GM06990 (cell line): ENCODE measurements at regions not wholly inside any gene's neighbourhood (a gene's known extent, or its start where the extent isn't known, plus 50 kb on each side); places are given as distances from the start of the nearest gene placed in this dataset.

Source experiments
- DNase-seq: peaks from one replicate; pipeline ENCODE4 v3.0.0-alpha.2; 2011; ENCODE audit not compliant: insufficient read length; ENCODE audit errors: extremely low read depth
- H3K27me3 ChIP-seq: replicated peaks from 2 replicates; pipeline ENCODE4 v1.6.0; 2011; ENCODE audit warnings: low read length; ENCODE audit not compliant: control insufficient read depth, insufficient read depth
- H3K36me3 ChIP-seq: 2 replicates; pipeline ENCODE4 v1.5.1; 2011; ENCODE audit warnings: low read length; ENCODE audit not compliant: control insufficient read depth, insufficient read depth
- H3K4me3 ChIP-seq: replicated peaks from 2 replicates; pipeline ENCODE4 v1.5.1; 2011; ENCODE audit warnings: low read depth, mild to moderate bottlenecking, control low read depth, low read length
- TF ChIP-seq, protein P1 (sequence below): IDR thresholded peaks from 2 replicates; pipeline ENCODE4 v1.5.1; 2011; ENCODE audit warnings: low read length, control low read depth, mild to moderate bottlenecking, inconsistent platforms; ENCODE audit not compliant: insufficient read depth, poor library complexity, severe bottlenecking

DNA sequence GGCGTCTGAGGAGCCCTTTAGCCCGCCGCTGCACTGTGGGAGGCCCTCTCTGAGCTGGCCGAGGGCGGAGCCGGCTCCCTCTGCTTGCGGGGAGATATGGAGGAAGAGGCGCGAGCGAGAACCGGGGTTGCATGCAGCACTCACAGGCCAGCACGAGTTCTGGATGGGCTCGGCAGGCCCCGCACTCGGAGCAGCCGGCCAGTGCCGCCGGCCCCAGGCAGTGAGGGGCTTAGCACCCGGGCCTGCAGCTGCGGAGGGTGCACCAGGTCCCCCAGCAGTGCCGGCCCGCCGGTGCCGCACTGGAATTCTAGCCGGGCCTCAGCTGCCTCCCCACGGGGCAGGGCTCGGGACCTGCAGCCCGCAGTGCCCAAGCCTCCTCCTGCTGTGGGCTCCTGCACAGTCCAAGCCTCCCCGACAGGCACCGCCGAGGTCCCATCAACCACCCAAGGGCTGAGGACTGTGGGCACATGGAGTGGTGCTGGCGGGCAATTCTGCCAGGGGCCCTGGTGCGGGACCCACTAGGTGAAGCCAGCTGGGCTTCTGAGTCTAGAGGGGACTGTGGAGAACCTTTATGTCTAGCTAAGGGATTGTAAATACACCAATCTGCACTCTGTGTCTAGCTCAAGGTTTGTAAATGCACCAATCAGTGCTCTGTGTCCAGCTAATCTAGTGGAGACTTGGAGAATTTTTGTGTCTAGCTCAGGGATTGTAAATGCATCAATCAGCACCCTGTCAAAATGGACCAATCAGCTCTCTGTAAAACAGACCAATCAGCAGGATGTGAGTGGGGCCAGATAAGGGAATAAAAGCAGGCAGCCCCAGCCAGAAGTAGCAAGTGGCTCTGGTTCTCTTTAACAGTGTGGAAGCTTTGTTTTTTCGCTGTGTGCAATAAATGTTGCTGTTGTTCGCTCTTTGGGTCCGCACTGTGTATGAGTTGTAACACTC is 329.7 kb upstream of the JARID2 start:
- H3K4me3 ChIP-seq = no peak overlapping the region
- DNase-seq = no peak
- no peaks in the 10 kb centered on the region for H3K36me3 ChIP-seq
- H3K27me3 ChIP-seq = no peaks in the 10 kb centered on the region
- TF ChIP-seq, protein P1, sequence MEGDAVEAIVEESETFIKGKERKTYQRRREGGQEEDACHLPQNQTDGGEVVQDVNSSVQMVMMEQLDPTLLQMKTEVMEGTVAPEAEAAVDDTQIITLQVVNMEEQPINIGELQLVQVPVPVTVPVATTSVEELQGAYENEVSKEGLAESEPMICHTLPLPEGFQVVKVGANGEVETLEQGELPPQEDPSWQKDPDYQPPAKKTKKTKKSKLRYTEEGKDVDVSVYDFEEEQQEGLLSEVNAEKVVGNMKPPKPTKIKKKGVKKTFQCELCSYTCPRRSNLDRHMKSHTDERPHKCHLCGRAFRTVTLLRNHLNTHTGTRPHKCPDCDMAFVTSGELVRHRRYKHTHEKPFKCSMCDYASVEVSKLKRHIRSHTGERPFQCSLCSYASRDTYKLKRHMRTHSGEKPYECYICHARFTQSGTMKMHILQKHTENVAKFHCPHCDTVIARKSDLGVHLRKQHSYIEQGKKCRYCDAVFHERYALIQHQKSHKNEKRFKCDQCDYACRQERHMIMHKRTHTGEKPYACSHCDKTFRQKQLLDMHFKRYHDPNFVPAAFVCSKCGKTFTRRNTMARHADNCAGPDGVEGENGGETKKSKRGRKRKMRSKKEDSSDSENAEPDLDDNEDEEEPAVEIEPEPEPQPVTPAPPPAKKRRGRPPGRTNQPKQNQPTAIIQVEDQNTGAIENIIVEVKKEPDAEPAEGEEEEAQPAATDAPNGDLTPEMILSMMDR = no peak

DNA sequence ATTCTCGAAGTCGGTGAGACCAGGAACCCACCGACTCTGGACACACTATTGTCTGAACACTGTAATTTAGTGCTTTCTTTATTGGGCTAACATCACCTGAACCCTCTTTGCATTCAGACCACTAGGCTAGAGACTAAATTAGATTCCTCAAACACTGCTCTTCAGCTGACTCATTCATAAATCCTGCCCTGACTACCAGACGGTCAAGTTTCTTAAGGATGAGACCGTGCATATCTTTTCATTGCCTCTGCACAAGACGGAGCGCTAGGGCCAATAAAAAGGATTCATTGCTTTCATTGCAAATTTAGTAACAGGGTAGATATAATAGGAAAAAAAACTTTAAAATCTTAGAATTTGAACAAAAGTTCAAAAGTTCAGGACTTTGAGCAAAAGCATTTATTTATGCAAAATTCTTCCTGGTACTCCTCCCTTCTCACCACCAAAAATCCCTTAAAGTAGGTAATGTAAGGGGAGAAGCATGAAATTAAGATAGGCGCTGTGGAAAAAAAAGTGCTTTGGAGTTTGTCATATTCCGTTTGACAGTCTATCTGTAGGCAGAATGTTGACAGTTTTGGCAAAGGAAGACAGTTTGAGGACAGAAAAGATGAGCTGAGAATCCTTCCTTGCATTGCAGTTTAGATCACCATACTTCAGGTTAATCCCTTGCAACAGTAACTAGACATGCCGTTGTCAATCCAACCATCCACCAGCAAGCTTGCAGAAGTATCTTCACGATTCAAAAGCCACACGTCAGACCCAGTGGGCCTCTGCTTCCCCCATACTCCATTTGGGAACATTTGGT is 328.6 kb upstream of the JARID2 start:
- no peaks in the 10 kb centered on the region for H3K27me3 ChIP-seq
- no peaks in the 10 kb centered on the region for H3K36me3 ChIP-seq
- TF ChIP-seq, protein P1 = no peak
- no peak for DNase-seq
- H3K4me3 ChIP-seq = no peak overlapping the region

DNA sequence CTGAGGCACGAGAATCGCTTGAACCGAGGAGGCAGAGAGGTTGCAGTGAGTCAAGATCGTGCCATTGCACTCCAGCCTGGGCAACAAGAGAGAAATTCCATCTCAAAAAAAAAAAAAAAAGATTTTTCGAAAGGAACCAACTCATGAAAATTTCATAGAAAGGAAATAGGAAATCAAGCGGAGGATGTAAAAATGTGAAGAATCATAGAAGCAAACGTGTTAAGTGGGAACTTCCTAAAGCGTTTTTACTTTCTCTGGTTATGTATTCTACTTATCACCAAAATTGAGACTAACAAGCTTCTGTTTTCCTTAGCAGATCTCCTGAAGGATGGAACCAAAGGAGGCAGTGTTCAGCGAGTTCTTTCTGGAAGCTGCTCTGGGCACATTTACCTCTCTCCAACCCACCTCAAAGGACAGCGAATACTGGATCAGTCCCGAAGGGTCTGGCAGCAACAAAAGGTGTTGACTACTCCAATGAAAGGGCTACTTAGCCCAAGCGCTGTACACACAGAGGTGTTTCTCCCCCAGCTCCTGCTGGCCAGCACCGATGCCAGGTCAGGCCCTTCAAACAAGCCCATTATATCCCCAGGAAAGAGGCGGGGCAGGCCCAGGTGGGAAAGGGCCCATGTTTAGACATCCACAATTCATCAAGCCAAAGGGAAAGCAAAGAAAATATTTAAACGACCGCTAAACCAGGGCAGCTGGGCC is 327.5 kb upstream of the JARID2 start:
- TF ChIP-seq, protein P1 = no peak
- H3K4me3 ChIP-seq = no peak overlapping the region
- DNase-seq = no peak
- no peaks in the 10 kb centered on the region for H3K36me3 ChIP-seq
- H3K27me3 ChIP-seq = no peaks in the 10 kb centered on the region

DNA sequence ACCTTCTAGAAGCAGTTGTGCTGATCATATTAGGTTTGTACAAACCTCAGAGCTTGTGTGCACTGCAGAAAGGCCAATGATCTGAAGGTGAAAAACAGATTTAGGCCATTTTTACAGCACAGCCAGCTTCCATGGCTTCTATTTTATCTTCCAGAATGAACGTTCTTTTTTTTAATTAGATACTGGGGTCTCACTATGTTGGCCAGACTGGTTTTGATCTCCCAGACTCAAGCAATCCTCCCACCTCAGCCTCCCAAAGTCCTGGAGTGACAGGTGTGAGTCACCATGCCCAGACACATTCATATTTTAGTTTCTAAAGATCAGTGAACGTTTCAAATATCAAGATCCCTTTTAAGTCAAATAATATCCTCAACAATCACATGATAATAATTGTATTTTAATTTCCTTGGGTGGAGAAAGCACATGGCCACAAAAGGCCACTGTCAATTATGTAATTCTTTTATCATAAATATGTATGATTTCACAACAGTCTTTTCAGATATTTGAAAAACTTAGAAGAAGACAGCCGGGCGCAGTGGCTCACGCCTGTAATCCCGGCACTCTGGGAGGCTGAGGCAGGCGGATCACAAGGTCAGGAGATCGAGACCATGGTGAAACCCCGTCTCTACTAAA is 326.7 kb upstream of the JARID2 start:
- Histone ChIP-seq H3K4me3 (no peak overlapping the region), H3K27me3 (no peaks in the 10 kb centered on the region), H3K36me3 (no peaks in the 10 kb centered on the region)
- TF ChIP-seq, protein P1 = no peak
- DNase-seq = no peak

DNA sequence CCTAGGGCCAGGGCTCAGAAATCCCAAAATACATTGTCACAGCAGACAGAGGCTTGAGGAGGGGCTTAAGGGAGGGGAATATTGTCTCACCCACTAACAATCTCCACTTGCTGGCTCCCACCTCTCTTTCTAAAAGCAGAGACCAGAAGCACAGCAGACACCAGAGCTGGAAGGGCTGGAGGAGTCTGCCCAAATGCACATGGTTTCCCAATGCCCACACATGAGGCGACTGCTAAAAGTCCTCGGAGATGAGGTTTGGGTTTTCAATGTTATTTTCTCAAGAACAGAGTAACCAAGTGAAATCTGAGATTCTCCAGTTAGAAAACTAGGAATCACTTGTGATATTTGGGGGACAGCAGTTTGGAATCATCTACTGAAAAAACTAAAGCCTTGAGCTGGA is 325.6 kb upstream of the JARID2 start:
- no peak overlapping the region for H3K4me3 ChIP-seq
- no peaks in the 10 kb centered on the region for H3K36me3 ChIP-seq
- DNase-seq = no peak
- TF ChIP-seq, protein P1 = no peak
- H3K27me3 ChIP-seq = no peaks in the 10 kb centered on the region
